Gastroesophageal sphincter (tissue), 3 donors: ENCODE measurements at regions not wholly inside any gene's neighbourhood (a gene's known extent, or its start where the extent isn't known, plus 50 kb on each side); places are given as distances from the start of the nearest gene placed in this dataset.

Experiments used
- POLR2A ChIP-seq, 2 donors: fragments of 450-650 bp; IDR thresholded peaks; one replicate each; pipeline ENCODE4 v1.6.1; 2017; ENCODE audit warnings: antibody characterized with exemption in 2 of 2, mild to moderate bottlenecking in 2 of 2, moderate library complexity in 1 of 2
- TF ChIP-seq, protein P1 (sequence below), 4 experiments: fragments of 200-600 bp in 2 of 4; fragments of 450-650 bp in 2 of 4; sonication (generic) in 1 of 4; IDR thresholded peaks; one replicate each; pipeline ENCODE4 v1.5.1; 2017 to 2019; ENCODE audit warnings: antibody characterized with exemption in 4 of 4, mild to moderate bottlenecking in 2 of 4, moderate library complexity in 2 of 4

GRCh38 chr1:106217765-106218164 is 838.7 kb upstream of the PRMT6 start:
- TF ChIP-seq, protein P1, sequence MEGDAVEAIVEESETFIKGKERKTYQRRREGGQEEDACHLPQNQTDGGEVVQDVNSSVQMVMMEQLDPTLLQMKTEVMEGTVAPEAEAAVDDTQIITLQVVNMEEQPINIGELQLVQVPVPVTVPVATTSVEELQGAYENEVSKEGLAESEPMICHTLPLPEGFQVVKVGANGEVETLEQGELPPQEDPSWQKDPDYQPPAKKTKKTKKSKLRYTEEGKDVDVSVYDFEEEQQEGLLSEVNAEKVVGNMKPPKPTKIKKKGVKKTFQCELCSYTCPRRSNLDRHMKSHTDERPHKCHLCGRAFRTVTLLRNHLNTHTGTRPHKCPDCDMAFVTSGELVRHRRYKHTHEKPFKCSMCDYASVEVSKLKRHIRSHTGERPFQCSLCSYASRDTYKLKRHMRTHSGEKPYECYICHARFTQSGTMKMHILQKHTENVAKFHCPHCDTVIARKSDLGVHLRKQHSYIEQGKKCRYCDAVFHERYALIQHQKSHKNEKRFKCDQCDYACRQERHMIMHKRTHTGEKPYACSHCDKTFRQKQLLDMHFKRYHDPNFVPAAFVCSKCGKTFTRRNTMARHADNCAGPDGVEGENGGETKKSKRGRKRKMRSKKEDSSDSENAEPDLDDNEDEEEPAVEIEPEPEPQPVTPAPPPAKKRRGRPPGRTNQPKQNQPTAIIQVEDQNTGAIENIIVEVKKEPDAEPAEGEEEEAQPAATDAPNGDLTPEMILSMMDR (IDR thresholded peaks at IDR 0.05), result no peak
- TF ChIP-seq POLR2A (IDR thresholded peaks at IDR 0.05), result no peak
